ENCODE measurements at regions not wholly inside any gene's neighbourhood (a gene's known extent, or its start where the extent isn't known, plus 50 kb on each side); places are given as distances from the start of the nearest gene placed in this dataset.

DNA sequence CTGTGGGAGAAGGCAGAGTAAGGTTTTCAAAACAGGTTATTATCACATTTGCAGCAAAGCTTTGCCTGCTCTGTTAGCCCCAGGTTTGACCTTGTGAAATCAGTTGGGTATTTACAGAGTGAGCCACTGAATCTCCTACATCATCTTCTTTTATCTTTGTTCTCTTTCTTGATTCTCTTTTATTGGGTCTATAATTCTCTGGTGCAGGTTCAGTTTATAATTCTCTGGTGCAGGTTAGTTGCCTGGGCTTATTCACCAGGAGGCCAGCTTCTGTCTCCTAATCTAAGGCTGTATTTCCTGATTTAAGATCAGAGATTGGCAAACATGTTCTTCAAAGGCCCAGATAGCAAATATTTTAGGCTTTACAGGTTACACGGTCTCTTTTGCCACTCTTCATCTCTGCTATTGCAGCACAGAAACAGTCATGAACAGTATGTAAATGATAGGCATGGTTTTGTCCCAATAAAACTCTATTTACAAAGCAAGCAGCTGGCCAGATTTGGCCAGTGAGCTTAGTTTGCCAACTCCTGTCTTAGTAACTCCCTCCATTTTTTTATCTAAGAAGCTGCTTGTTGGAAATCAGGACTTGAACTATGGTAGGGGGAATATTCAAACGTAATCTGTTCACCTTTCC is 205.0 kb upstream of the RIMS1 start:
- TF ChIP-seq, protein P1, sequence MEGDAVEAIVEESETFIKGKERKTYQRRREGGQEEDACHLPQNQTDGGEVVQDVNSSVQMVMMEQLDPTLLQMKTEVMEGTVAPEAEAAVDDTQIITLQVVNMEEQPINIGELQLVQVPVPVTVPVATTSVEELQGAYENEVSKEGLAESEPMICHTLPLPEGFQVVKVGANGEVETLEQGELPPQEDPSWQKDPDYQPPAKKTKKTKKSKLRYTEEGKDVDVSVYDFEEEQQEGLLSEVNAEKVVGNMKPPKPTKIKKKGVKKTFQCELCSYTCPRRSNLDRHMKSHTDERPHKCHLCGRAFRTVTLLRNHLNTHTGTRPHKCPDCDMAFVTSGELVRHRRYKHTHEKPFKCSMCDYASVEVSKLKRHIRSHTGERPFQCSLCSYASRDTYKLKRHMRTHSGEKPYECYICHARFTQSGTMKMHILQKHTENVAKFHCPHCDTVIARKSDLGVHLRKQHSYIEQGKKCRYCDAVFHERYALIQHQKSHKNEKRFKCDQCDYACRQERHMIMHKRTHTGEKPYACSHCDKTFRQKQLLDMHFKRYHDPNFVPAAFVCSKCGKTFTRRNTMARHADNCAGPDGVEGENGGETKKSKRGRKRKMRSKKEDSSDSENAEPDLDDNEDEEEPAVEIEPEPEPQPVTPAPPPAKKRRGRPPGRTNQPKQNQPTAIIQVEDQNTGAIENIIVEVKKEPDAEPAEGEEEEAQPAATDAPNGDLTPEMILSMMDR (IDR thresholded peaks at IDR 0.05), result no peak
- no peak for TF ChIP-seq POLR2AphosphoS5 (IDR thresholded peaks at IDR 0.05)

Measured in prostate gland (tissue), 2 donors.